ENCODE measurements at regions not wholly inside any gene's neighbourhood (a gene's known extent, or its start where the extent isn't known, plus 50 kb on each side); places are given as distances from the start of the nearest gene placed in this dataset.

DNA sequence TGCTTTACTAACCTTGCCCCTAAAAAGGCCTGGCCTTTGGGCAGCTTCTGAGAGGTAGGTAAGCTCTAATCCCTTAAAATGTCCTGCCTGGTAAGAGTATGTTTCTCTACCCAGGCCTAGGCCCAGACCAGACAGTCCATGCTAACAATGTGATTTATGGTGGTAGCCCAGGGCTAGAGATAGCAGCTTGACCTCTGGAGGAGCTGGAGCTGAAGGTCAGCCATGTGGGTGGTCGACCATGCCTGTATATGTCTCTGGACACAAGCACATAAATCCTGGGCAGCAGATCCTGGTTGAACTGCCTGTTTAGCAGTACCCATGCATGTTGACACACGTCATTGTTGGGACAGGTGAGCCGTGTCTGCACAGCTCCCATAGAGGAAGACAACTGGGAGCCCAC lies 62.1 kb upstream of the PHACTR1 start:
- TF ChIP-seq, protein P1, sequence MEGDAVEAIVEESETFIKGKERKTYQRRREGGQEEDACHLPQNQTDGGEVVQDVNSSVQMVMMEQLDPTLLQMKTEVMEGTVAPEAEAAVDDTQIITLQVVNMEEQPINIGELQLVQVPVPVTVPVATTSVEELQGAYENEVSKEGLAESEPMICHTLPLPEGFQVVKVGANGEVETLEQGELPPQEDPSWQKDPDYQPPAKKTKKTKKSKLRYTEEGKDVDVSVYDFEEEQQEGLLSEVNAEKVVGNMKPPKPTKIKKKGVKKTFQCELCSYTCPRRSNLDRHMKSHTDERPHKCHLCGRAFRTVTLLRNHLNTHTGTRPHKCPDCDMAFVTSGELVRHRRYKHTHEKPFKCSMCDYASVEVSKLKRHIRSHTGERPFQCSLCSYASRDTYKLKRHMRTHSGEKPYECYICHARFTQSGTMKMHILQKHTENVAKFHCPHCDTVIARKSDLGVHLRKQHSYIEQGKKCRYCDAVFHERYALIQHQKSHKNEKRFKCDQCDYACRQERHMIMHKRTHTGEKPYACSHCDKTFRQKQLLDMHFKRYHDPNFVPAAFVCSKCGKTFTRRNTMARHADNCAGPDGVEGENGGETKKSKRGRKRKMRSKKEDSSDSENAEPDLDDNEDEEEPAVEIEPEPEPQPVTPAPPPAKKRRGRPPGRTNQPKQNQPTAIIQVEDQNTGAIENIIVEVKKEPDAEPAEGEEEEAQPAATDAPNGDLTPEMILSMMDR (IDR thresholded peaks at IDR 0.05; ENCODE audit: poor library complexity, severe bottlenecking), result no peak
- H3K27me3 ChIP-seq (ENCODE audit: insufficient read depth, poor library complexity, severe bottlenecking), result no peaks in the 10 kb centered on the region
- H3K27ac ChIP-seq (ENCODE audit: poor library complexity, severe bottlenecking), result no peak overlapping the region
- no peaks in the 10 kb centered on the region for H3K4me1 ChIP-seq (ENCODE audit: insufficient read depth, poor library complexity, severe bottlenecking)
- H3K4me3 ChIP-seq (ENCODE audit: severe bottlenecking), result no peak overlapping the region
- no peaks in the 10 kb centered on the region for H3K9me3 ChIP-seq (ENCODE audit: severe bottlenecking)
- H3K36me3 ChIP-seq (ENCODE audit: low read depth), result no peaks in the 10 kb centered on the region
- DNase-seq (ENCODE audit: low spot score) (no peak), ATAC-seq (ENCODE audit: low read depth) (no peak)

DNA sequence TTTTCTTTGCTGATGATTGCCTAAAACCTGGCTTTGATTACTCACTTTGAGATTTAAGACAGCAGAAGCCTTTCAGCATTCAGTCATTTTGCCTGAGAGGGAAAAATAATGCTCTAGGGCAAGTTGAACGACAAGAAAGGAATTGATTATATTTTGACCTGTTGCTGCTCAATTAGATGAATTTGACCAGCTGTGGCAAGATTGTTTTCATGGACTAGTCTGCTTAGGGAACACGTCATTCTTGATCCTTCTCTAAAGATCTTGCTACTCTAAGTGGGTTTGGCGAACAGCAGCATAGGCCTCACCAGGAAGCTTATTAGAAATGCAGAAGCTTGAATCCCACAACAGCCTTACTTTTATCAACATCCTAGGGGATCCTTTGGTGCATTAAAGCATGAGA lies 59.7 kb upstream of the PHACTR1 start:
- H3K27me3 ChIP-seq (ENCODE audit: insufficient read depth, poor library complexity, severe bottlenecking), result no peaks in the 10 kb centered on the region
- no peaks in the 10 kb centered on the region for H3K4me1 ChIP-seq (ENCODE audit: insufficient read depth, poor library complexity, severe bottlenecking)
- ATAC-seq (ENCODE audit: low read depth) (no peak), DNase-seq (ENCODE audit: low spot score) (no peak)
- TF ChIP-seq, protein P1 (IDR thresholded peaks at IDR 0.05; ENCODE audit: poor library complexity, severe bottlenecking), result no peak
- H3K4me3 ChIP-seq (ENCODE audit: severe bottlenecking), result no peak overlapping the region
- H3K9me3 ChIP-seq (ENCODE audit: severe bottlenecking), result no peaks in the 10 kb centered on the region
- H3K36me3 ChIP-seq (ENCODE audit: low read depth), result no peaks in the 10 kb centered on the region
- no peak overlapping the region for H3K27ac ChIP-seq (ENCODE audit: poor library complexity, severe bottlenecking)

DNA sequence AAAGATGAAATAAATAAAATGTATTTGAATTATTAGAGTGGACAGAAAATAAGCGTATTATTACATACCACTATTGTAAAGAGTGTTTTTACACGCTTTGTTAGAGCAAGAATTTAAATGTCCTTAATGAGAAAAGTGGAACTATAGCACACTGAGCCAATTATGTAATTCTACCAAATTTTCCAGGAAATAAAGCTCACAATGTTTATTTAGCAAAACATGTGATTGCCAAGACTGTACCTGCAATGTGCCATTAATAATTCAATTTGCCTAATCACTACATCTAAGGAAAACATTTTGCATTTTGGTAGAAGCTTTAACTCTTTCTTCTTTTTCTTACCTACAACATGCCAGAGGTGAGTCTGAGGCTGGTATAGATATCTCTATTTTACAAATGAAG lies 58.7 kb upstream of the PHACTR1 start:
- H3K36me3 ChIP-seq (ENCODE audit: low read depth), result no peaks in the 10 kb centered on the region
- H3K4me3 ChIP-seq (ENCODE audit: severe bottlenecking), result no peak overlapping the region
- no peaks in the 10 kb centered on the region for H3K27me3 ChIP-seq (ENCODE audit: insufficient read depth, poor library complexity, severe bottlenecking)
- H3K4me1 ChIP-seq (ENCODE audit: insufficient read depth, poor library complexity, severe bottlenecking), result no peaks in the 10 kb centered on the region
- TF ChIP-seq, protein P1 (IDR thresholded peaks at IDR 0.05; ENCODE audit: poor library complexity, severe bottlenecking), result no peak
- no peaks in the 10 kb centered on the region for H3K9me3 ChIP-seq (ENCODE audit: severe bottlenecking)
- H3K27ac ChIP-seq (ENCODE audit: poor library complexity, severe bottlenecking), result no peak overlapping the region
- DNase-seq (ENCODE audit: low spot score), result no peak
- no peak for ATAC-seq (ENCODE audit: low read depth)

DNA sequence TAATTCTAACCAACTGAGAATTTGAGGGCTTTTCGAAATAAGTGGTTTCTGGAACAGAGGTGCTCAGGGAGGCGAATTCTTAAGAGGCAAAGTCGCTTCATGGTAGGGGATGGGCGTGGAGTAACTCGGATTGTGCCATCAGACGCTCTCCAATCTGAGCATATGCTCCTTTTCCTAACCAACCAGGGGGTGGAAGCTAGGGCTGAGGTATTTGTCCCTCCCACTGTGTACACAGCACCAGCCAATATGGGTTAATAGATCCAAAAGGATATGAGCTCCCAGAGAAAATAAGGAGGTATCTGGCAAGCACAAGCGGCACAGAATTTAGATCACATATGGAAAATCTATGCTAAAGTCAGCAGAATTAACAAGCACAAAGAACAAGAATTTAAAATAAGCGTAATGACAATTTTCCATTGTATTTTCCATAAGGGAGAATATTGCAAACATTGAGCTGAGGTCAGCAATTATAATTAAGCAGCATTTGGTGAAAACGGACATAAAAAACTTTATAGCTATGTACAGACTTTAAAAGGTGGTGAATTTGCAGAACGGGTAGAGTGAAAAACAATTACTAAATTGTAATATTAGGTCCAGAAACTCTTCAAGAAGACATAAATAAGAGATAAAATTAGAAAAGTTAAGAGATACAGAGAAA lies 55.0 kb upstream of the PHACTR1 start:
- H3K9me3 ChIP-seq (ENCODE audit: severe bottlenecking), result no peaks in the 10 kb centered on the region
- ATAC-seq (ENCODE audit: low read depth), result no peak
- H3K27me3 ChIP-seq (ENCODE audit: insufficient read depth, poor library complexity, severe bottlenecking), result no peaks in the 10 kb centered on the region
- H3K4me3 ChIP-seq (ENCODE audit: severe bottlenecking), result no peak overlapping the region
- H3K4me1 ChIP-seq (ENCODE audit: insufficient read depth, poor library complexity, severe bottlenecking), result no peaks in the 10 kb centered on the region
- no peak overlapping the region for H3K27ac ChIP-seq (ENCODE audit: poor library complexity, severe bottlenecking)
- no peaks in the 10 kb centered on the region for H3K36me3 ChIP-seq (ENCODE audit: low read depth)
- TF ChIP-seq, protein P1 (IDR thresholded peaks at IDR 0.05; ENCODE audit: poor library complexity, severe bottlenecking), result no peak
- no peak for DNase-seq (ENCODE audit: low spot score)
